GM18858 (cell line): ENCODE measurements at regions not wholly inside any gene's neighbourhood (a gene's known extent, or its start where the extent isn't known, plus 50 kb on each side); places are given as distances from the start of the nearest gene placed in this dataset.
"Not testable (repeated sequence)": the region's sequence is repeated elsewhere in the genome, so short reads cannot be mapped to it uniquely, and the experiment has no call there.

Source experiments
- ATAC-seq: cut with Tn5 transposase; IDR thresholded peaks from one replicate; pipeline ENCODE4 v1.9.1; 2021; ENCODE audit not compliant: unreplicated experiment

DNA sequence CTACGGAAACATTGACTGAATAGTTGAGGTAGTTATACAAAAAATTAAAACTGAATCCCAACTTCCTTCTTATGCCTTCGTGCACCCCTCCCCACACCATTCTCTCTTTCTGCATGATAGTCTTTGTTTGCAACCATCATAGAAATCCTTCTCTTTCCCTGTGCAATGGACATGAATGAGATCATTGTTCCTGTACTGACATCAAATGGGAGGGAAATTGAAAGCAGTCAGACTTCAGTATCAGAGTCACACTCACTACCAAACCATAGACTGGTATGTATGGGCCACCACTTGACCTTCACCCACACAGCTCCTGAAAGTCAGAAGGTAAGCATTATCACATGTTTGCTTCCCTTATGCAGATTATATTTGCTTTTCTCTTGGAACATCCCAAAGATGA, 782.8 kb downstream of the BCL11A start:
- no peak for ATAC-seq

DNA sequence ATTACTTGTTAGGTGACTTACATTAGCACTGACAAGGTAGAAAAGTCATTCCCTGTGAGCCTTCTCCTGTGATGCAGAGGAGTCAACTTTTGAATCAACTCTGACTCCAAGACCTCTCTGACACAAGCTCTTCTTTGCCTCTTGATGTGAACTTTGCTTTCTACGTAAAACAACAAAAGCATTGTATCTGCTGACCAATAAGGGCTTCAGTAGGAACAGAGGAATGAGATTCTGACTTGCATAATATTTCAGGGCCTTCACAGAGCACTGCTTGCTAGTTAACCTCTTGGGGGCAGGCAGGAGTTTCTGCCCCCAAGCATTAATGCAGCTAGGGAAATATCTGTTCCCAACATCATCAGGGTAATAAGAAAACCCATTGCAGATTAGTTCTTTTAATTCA, 791.5 kb downstream of the BCL11A start:
- ATAC-seq: no peak

DNA sequence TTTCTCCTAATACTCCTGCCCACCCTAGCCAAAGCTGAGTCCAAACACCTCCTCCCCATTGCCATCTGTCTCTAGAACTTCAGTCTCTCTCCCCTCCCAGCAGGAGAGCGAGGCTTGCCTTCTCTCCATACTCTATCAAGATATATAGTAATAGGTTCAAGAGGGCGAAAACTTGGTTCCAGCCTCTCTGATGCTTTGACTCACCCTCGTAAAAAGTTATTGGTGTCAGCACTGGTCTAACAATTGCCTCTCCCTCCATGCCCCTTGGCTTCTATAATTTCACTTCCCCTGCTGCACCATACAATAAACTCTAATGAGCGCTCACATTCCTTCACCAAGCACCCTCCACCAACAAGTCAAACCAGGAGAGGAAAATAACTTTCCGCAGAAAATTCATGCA, 797.3 kb downstream of the BCL11A start:
- no peak for ATAC-seq

DNA sequence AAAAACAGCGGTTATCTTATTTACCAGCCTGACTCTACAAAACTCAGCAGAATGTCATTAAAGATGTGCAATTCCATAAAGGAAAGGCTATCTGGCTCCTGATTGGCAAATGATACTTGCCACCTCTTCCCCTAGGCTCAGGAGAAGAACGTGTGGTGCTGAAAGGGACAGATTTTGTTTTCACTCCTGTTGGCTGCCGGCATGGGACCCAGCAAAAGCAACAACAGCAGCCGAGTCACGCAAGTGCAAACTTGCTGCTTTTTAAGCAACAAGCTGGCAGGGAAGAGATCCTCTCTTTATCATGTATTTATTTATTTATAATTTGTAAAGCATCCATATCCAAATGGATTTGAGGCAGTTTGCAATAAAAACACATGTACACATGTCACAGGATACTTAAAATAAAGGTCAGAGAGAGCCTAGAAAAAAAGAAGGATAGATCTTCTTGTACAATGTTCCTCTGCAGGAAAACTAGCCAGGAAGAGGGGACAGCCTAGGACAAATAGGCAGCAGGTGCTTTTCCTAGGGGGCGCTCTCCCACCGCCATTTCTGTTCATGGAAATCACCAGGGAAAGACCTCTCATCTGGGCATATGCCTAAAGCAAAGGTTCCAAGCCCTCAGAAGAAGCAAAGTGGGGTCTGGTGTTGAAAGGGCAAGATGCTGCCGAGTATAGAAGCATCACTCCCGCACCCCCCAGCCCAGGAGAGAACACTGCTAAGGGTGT, 799.3 kb downstream of the BCL11A start:
- ATAC-seq: no peak

DNA sequence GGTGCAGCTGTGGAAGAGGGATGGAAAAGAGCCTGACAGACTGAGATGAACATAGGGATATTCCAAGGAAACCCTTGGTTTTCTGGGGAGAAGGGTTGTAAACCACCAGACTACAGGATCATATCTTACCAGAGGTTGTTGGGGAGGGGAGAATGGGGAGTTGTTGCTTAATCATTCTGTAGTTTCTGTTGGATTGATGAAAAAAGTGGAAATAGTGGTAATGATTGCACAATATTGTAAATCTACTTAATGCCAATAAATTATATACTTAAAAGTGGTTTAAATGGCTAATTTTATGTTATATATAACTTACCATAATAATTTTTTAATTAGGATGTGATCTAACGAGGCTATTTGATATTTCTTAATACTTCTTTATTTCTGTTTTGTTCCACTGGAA, 800.9 kb downstream of the BCL11A start:
- ATAC-seq: no peak

DNA sequence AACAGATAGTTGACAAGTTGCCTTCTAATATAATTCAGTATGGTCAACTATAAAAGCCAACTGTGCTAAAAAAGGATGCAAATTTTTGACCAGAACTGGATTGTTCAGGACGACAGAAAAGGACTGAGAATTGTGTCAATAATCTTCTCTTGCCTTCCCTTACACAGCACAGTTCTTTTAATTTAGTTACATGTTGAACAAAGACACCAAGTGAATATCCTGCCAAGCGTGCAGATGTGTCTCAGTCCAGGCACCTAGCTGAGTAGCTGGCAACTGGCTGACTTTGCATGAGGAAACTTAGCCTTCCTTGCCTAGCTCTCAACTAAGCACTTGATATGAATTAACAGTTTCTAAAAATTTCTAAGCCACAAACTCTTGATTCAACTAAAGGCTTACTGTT, 801.4 kb downstream of the BCL11A start:
- no peak for ATAC-seq

DNA sequence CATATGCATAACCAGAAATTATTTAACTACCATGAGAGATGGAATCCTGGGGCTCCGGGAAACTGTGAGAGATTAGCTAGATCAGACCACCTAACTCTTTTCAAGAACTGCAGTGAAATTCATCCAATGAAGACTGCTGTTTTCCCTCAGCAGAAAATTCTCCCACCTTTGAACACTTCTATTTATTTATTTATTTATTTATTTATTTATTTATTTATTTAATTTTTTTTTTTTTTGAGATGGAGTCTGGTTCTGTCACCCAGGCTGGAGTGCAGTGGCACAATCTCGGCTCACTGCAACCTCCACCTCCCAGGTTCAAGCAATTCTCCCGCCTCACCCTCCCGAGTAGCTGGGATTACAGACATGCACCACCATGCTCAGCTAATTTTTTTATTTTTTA, 802.2 kb downstream of the BCL11A start:
- ATAC-seq: not testable (repeated sequence)

DNA sequence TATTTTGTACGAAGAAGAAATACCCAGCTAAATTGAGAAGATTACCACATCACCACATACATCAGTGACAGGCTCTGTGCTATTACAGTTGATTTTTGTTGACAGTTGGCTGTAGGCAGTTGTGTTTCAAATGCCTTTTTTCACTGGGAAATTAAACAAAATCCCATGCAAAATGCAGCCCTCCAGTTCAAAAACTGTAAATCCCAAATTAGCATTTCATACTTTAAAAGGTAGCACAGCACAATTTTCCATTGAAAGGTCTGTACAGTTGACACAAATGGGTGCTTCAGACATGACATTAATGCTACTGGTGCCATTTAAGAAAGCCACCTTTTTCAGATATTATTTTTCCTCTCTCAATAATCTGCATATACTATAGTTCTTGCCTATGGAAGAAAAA, 807.2 kb downstream of the BCL11A start:
- ATAC-seq: no peak

DNA sequence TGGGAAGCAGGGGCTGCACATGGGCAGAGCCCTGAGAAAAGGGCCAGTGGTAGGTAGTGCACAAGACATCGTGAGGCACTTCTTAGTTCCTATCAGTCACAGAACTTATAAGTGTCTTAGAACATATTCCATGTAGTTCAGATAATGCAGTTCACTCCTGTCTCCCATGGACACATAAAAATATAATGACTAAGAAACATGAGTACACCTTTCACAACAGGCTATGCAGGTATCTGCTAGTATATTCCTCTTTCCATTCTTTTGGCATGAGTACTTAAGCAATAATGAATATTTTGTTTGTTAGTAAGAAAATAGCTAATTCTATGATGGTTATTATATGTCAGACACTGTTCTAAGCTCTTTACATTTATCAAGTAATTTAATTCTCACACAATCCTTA, 808.4 kb downstream of the BCL11A start:
- ATAC-seq: no peak

DNA sequence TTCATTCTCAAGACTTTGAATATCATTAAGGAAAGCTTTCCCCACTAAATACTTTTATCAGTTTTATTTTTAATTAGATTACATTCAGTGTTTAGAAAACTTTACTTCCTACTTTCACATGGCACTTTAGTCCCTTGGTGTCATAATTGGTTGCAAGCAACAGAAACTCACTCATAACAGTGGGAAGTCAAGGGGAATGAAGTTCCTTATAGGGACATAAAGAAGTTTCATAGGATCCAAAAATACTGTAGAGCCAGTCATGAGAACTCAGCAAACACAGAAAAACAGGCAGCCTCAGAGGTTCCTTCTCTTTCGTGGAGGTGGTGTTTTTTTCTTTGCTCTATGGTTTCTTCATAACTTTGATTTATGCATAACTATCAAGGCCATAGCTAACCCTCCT, 809.0 kb downstream of the BCL11A start:
- ATAC-seq: no peak

DNA sequence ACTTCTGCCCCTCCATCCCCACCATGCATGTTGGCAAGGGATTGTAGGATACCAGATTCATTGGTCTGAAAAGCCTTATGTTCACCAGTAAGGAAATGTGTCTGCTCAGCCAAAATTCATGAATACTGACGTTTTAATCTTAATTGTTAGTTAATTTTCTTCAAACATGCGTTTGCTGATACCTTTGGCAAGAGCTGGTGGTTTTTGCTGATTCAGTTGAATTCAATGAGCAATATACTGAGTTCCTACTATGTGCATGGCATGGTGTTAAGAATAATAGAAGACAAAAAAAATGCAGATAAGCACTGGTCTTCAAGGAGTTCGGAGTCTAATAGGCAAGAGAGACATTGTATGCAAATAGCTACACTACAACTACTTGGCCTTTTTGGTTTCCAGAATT, 811.6 kb downstream of the BCL11A start:
- no peak for ATAC-seq

DNA sequence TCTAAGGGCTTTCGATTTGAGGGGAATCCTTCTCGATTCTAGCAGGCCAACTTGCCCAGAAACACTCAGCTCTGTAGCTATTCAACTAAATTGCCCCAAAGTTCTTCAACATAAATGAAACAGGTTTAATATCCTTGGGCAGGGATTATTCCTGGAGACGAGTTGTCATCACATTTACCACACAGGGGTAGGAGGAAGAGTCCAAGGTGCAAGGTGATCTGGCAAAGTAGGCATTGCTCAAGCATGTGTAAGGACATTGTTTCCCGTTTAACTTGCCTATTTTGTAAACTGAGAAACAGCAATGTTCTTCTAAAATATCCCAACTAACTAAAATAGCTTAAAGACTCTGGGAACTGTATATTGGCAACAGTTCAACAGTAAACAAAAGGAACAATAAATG, 814.3 kb downstream of the BCL11A start:
- no peak for ATAC-seq

DNA sequence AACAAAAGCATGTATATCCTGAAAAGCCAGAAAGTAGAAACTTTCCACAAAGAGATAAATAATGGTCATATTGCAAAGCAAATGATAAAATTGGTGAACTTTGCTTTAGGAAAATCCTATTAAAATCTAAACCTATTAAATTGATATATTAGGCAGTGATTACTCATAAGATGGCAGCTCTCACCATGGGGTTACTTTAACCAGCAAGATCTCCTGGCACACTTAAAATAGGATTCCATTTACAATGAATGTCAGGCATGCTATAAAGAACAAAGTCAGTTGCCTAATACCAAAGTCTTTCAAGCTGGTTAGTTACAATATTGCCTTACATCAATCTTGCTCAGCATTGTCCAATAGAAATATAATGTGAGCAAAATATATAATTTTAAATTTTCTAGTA, 816.2 kb downstream of the BCL11A start:
- no peak for ATAC-seq

DNA sequence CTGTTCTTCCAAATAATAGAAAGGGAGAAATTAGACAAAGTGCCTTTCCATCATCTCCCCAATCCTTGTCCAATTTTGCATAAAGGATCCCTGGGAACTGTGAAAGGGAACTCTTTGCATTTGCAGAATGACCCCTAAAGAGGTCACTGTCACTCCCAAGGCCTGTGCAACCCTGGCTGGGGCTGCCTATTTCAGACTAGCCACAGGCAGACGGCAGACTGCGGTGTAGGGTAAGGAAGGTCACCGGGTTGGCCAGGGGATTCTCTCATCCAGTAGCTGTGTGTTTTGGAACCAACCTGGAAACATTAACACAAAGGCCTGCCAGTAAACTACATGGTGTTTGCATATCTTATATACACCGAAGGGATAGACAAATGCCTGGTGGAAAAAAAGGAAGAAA, 818.7 kb downstream of the BCL11A start:
- ATAC-seq: no peak

DNA sequence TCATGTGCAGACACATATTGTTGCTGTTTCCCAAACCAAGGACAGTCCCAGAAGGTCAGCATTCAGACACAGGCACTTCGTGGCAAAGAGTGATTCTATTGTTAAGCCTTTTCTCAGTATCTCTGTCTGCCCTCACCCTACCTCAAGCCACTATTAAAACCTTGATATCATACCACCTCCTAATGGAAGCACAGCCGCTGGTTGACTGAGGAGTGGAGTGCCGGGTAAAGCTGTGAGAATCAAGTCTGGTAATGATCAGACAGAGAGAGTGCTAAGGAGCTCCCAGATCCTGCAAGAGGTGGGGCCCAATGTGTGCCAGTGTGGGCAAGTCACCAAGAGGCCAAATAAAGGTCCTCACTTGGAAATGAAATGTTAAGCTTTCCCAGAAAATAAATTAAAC, 819.5 kb downstream of the BCL11A start:
- no peak for ATAC-seq

DNA sequence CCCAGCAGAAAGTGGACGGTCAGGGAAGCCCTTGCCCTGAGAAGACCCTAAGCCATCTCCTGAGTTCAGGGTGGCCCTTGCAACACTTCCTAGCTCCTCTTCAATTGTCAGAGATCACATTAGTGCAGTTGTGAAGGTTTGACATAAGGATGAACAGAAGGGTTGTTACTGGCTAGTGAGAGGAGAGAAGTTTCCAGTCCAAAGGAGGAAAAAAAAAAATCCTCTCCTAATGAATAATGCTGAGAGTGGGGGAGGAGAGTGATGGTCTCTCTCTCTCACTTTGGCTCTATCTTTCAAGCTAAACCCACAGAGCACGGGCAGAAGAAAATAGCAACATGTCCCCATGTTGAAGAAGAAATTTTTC, 819.9 kb downstream of the BCL11A start:
- no peak for ATAC-seq

DNA sequence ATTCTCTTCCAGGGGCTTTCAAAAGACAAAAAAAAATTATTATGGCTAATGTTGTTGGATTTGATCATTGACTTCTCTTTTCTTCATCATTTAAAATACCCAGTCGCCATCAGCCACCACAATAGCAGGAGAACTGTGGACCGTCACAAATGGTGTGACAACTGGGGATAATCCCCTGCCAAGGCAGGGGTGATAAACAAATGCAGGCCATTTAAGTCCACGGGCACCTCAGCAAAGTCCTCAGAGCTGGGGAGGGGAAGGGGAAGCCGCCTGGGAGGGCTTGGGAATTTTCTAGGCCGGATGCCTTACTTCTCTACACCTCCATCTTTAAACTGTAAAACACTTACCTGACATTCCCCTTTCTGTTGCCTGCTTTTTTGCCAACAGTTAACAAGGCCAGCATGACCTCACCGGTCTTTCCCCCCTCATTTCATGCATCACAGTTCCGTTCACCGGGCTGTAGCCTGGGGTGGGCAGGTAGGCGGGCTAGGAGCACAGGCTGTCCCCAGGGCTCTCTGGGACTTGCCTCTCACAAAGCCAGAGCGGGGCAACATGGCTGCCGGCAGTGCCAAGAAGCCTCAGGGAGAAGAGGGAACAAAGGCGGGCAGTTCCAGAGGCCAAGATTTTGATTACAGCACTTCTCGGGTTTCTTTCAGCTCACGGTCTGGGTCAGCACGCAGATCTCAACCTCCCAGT, 820.4 kb downstream of the BCL11A start:
- no peak for ATAC-seq

DNA sequence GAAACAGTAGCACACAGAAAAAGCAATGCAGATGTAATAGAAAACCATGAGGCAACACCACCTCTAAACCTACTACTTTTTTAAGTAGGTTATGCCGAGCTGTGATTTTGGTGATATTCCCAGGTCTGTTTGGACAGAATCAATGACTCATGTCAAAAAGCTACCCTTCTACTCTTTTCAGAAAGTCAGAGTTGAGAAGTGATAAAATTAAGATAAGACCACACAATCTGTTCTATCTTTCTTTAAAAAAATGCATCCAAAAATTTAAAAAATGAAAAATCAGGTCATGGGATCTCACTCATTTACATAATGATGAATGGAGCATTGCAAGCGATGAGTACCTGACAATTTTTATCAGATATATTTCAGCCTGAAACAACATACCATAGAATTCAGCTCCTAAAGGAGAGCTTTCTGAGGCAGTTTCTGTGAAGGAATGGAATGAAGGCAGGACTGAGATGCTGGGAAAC, 826.3 kb downstream of the BCL11A start:
- no peak for ATAC-seq

DNA sequence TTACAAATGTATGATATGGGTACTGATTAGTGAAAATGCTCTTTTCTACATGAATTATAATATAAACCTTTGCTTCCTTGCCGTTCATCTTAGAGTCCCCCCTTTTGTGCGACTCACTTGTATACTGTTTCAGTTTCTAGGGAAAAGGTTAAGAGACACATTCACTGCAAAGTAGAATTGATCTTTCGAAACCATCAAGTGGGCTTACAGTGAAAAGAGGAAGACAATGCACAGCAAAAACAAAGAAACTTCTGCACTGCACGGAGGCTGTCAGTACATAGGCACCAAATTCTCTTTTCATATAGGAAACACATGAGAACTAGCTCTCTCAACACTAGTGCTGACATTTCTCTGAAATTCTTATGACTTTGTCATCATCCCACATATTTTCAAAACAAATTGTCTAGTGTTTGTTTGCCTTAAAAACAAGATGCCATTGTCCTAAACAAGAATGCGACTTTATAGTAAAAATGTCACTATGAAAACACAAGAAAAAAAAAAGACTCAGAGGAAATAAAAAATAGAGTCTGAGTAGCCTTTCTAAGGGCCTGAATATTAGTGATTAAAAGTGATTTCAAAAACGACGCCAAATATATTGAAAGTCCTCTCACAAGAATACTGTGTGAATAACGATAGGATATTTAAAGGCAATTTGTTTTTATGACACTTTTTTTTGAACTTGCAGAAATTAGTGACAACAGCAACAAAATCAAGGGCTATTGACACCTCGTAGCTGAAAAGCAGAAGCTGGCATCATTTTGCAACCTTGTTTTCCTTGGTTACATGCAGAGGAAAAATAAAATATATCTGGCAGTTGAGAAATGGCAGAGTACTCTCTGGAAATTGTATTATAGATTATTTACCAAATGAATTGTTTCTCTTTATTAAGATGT, 827.0 kb downstream of the BCL11A start:
- no peak for ATAC-seq

DNA sequence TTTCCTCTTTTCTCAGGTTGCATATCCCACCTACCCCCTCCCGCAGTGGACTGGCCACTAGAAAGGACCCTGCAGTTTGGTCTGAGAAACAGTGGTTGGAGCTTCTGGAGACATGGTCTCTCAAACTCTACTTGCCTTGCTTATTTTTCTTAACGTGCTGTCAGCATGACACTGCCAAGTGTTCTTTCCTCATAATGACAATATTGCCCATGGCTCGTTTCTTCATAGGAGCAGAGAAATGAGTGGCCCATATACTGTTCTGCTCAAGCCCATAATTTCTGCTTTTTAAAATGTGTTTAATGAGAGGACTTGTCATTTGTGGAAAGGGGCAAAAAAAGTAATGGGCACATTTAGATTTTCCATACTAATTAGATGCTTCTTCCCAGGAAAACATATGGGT, 828.7 kb downstream of the BCL11A start:
- no peak for ATAC-seq

DNA sequence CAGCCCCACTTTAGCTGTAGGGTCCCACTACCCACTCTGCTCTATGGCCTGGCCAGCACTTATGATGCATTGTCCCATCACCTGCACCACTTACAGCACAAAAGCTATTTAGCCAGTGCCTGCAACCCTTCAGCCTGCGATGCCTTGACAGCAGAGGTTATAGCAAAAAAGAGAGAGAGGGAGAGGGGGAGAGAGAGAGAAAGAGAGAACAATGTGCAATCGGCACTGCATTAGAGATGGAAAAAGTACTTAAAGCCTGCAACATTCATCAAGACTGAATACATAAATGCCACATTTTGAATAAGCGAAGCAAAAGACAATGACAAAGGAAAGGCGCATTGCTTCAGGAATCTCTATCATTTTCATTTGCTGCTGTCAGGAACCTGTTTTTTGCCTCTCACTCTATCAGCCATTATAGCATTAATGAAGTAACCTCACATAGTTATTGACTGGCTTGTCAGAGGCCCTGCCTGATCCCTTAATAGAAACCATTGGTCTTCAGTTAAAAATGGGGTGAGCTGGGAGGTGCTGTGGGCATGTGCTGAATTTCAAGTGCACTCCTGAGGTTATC, 833.1 kb downstream of the BCL11A start:
- no peak for ATAC-seq

DNA sequence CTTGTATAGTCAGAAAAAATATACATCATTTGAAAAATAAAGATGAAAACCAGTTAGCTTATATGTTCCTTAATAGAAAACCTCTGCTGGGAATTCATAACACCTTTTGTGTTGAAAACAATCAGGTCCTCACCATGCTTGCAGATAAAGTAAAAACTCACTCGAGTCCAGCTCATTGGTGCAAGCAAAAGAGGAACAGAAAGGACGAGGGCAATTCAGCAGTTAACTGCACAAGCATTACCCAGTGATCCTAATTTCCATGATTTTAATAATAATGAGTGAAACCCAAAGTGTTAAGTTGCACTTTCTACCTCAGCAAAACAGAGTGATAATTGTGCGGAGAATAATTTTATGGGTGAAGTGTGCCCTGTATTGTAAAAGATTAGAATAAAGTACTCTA, 839.9 kb downstream of the BCL11A start:
- ATAC-seq: peak; percentile 90
